Lower lobe of right lung (tissue), 2 donors: ENCODE measurements at regions not wholly inside any gene's neighbourhood (a gene's known extent, or its start where the extent isn't known, plus 50 kb on each side); places are given as distances from the start of the nearest gene placed in this dataset.

Source experiments
- ATAC-seq, 2 donors: fragments of 200-7000 bp; cut with Tn5 transposase; one replicate each; pipeline ENCODE4 v1.9.1; 2020 to 2022; ENCODE audit warnings: mild to moderate bottlenecking in 2 of 2, moderate library complexity in 2 of 2
- DNase-seq: peaks from one replicate; pipeline ENCODE4 v3.0.0-alpha.2; 2020
- H3K27ac ChIP-seq: fragments of 200-600 bp; one replicate; pipeline ENCODE4 v1.8.0; 2022
- H3K27me3 ChIP-seq: fragments of 200-600 bp; one replicate; pipeline ENCODE4 v1.8.0; 2022; ENCODE audit warnings: low read depth
- H3K36me3 ChIP-seq: fragments of 200-600 bp; one replicate; pipeline ENCODE4 v1.8.0; 2022; ENCODE audit warnings: mild to moderate bottlenecking
- H3K4me1 ChIP-seq: fragments of 200-600 bp; one replicate; pipeline ENCODE4 v1.8.0; 2022
- H3K4me3 ChIP-seq: fragments of 200-600 bp; one replicate; pipeline ENCODE4 v1.8.0; 2022; ENCODE audit warnings: mild to moderate bottlenecking
- H3K9me3 ChIP-seq: fragments of 200-600 bp; one replicate; pipeline ENCODE4 v1.8.0; 2022
- intact Hi-C: fragments of 100-400 bp; cut with DNase I; formaldehyde crosslinking; loops from one replicate; pipeline ENCODE4 v1.11.0; 2022
- TF ChIP-seq, protein P1 (sequence below): fragments of 200-600 bp; IDR thresholded peaks from one replicate; pipeline ENCODE4 v1.8.0; 2022; ENCODE audit warnings: antibody characterized with exemption, mild to moderate bottlenecking
- donor health status: DM: no; HTN: yes; CAD: no; lungs with severe emphysema.

DNA sequence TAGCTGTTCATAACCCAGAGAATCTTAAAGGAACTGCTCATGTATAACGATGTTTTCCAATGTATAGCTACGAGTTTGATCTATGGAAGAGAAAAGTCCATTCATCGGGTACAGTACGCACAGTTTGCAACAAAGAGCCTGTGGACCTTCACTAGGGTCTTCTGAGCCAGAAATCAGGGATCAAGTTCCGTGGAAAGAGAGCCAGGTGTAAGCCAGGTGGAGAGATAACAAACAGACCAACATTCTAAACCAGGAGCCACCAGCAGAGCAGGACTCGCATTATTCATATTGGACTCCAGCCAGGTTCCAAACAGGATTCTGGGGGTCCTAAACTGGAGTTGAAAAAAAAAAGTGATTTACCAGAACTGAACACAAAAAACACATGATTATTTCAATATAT, 505.4 kb upstream of the C16orf82 start:
- no peak overlapping the region for H3K4me3 ChIP-seq
- ATAC-seq: no peak

DNA sequence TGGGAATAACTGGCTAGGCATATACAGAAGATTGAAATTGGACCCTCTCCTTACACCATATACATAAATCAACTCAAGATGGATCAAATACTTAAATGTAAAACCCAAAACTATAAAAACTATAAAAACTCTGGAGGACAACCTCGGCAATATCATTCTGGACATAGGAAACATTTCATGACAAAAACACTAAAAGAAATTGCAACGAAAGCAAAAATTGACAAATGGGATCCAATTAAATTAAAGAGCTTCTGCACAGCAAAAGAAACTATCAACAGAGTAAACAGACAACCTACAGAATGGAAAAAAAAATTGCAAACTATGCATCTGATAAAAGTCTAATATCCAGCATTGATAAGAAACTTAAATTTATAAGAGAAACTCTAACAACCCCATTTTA, 503.7 kb upstream of the C16orf82 start:
- TF ChIP-seq, protein P1, sequence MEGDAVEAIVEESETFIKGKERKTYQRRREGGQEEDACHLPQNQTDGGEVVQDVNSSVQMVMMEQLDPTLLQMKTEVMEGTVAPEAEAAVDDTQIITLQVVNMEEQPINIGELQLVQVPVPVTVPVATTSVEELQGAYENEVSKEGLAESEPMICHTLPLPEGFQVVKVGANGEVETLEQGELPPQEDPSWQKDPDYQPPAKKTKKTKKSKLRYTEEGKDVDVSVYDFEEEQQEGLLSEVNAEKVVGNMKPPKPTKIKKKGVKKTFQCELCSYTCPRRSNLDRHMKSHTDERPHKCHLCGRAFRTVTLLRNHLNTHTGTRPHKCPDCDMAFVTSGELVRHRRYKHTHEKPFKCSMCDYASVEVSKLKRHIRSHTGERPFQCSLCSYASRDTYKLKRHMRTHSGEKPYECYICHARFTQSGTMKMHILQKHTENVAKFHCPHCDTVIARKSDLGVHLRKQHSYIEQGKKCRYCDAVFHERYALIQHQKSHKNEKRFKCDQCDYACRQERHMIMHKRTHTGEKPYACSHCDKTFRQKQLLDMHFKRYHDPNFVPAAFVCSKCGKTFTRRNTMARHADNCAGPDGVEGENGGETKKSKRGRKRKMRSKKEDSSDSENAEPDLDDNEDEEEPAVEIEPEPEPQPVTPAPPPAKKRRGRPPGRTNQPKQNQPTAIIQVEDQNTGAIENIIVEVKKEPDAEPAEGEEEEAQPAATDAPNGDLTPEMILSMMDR: no peak
- ATAC-seq: no peak
- intact Hi-C loops: no loop called here

More for the DNA sequence above, 505.4 kb upstream of the C16orf82 start:
- DNase-seq: no peak
- no peaks in the 10 kb centered on the region for H3K36me3 ChIP-seq
- H3K4me1 ChIP-seq: no peaks in the 10 kb centered on the region
- intact Hi-C loops: no loop called here
- TF ChIP-seq, protein P1: no peak
- no peak overlapping the region for H3K27ac ChIP-seq
- no peaks in the 10 kb centered on the region for H3K9me3 ChIP-seq
- H3K27me3 ChIP-seq: peaks cover 3% of the 10 kb centered on the region

GRCh38 chr16:26567356-26567755, 499.4 kb upstream of the C16orf82 start:
- intact Hi-C loops: no loop called here
- H3K9me3 ChIP-seq: no peaks in the 10 kb centered on the region
- H3K4me1 ChIP-seq: no peaks in the 10 kb centered on the region
- ATAC-seq: no peak
- TF ChIP-seq, protein P1: no peak
- H3K36me3 ChIP-seq: no peaks in the 10 kb centered on the region
- H3K4me3 ChIP-seq: no peak overlapping the region
- no peak overlapping the region for H3K27ac ChIP-seq
- peaks cover 3% of the 10 kb centered on the region for H3K27me3 ChIP-seq
- no peak for DNase-seq

More for the DNA sequence above, 503.7 kb upstream of the C16orf82 start:
- Histone ChIP-seq H3K36me3 (no peaks in the 10 kb centered on the region), H3K4me3 (no peak overlapping the region), H3K27me3 (peaks cover 3% of the 10 kb centered on the region), H3K9me3 (no peaks in the 10 kb centered on the region), H3K27ac (no peak overlapping the region), H3K4me1 (no peaks in the 10 kb centered on the region)
- no peak for DNase-seq

- intact Hi-C loops: no loop called here
- Histone ChIP-seq H3K4me3 (no peak overlapping the region), H3K27ac (no peak overlapping the region), H3K36me3 (no peaks in the 10 kb centered on the region), H3K4me1 (no peaks in the 10 kb centered on the region), H3K27me3 (peaks cover 3% of the 10 kb centered on the region), H3K9me3 (no peaks in the 10 kb centered on the region)
- TF ChIP-seq, protein P1: no peak
- DNase-seq: no peak
- ATAC-seq: no peak
Observed at GRCh38 chr16:26569793-26570192, 496.9 kb upstream of the C16orf82 start.

- no peak overlapping the region for H3K27ac ChIP-seq
- intact Hi-C loops: no loop called here
- no peaks in the 10 kb centered on the region for H3K4me1 ChIP-seq
- no peak overlapping the region for H3K4me3 ChIP-seq
- H3K36me3 ChIP-seq: no peaks in the 10 kb centered on the region
- no peaks in the 10 kb centered on the region for H3K9me3 ChIP-seq
- DNase-seq: no peak
- H3K27me3 ChIP-seq: peaks cover 5% of the 10 kb centered on the region
- TF ChIP-seq, protein P1: no peak
- ATAC-seq: no peak
Observed at GRCh38 chr16:26578748-26579147, 488.0 kb upstream of the C16orf82 start.

DNA sequence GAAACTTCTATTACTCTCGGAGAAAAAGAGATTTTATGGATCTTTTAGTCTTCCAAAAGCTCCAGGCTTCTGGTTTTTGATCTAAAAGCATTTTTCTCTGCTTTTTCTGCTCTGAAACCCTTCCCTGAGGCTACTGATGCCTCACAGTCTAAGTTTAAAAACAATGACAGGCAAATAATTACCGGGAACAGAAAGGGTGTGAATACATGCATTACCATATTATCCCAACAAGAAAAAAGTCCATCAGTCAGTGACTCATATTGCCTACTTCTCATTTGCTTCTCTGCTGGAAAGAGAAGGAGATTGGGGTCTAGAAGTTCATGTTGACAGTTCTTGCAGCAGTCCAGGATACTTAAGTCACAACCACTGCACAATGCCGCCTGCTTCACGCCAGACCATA, 482.9 kb upstream of the C16orf82 start:
- H3K27me3 ChIP-seq: peaks cover 5% of the 10 kb centered on the region
- H3K36me3 ChIP-seq: no peaks in the 10 kb centered on the region
- no peaks in the 10 kb centered on the region for H3K9me3 ChIP-seq
- no peak for ATAC-seq
- no peaks in the 10 kb centered on the region for H3K4me1 ChIP-seq
- H3K27ac ChIP-seq: no peak overlapping the region
- no peak overlapping the region for H3K4me3 ChIP-seq
- intact Hi-C loops: no loop called here
- DNase-seq: no peak
- TF ChIP-seq, protein P1: no peak
